ENCODE measurements at regions not wholly inside any gene's neighbourhood (a gene's known extent, or its start where the extent isn't known, plus 50 kb on each side); places are given as distances from the start of the nearest gene placed in this dataset.

DNA sequence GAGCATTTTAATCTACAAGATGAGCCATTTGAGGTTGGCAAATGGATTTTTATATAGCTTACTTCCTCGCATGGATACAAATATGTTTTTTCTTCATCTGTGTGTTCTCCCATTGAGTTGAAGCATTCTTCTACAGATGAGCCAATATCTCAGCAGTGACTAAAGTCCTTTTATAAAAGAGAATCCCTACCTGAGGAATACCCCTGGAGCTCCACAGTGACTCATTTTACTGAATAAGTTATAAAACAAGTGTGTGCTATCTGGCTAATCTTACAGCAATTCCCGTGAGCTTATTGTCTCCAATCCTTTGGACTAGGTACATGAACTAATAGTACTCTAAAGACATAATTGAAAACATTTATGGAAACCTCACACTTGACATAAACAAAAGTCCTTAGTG, 354.2 kb upstream of the BCHE start:
- Mint-ChIP-seq H3K27me3 (ENCODE audit: insufficient read depth) (no peaks in the 10 kb centered on the region), H3K4me1 (ENCODE audit: low read depth) (no peaks in the 10 kb centered on the region), H3K36me3 (ENCODE audit: low read depth) (no peaks in the 10 kb centered on the region), H3K27ac (no peak overlapping the region), H3K4me3 (no peak overlapping the region), H3K9me3 (peaks cover 54% of the 10 kb centered on the region)
- no peak for DNase-seq
- TF ChIP-seq, protein P1, sequence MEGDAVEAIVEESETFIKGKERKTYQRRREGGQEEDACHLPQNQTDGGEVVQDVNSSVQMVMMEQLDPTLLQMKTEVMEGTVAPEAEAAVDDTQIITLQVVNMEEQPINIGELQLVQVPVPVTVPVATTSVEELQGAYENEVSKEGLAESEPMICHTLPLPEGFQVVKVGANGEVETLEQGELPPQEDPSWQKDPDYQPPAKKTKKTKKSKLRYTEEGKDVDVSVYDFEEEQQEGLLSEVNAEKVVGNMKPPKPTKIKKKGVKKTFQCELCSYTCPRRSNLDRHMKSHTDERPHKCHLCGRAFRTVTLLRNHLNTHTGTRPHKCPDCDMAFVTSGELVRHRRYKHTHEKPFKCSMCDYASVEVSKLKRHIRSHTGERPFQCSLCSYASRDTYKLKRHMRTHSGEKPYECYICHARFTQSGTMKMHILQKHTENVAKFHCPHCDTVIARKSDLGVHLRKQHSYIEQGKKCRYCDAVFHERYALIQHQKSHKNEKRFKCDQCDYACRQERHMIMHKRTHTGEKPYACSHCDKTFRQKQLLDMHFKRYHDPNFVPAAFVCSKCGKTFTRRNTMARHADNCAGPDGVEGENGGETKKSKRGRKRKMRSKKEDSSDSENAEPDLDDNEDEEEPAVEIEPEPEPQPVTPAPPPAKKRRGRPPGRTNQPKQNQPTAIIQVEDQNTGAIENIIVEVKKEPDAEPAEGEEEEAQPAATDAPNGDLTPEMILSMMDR (IDR thresholded peaks at IDR 0.05) = no peak

DNA sequence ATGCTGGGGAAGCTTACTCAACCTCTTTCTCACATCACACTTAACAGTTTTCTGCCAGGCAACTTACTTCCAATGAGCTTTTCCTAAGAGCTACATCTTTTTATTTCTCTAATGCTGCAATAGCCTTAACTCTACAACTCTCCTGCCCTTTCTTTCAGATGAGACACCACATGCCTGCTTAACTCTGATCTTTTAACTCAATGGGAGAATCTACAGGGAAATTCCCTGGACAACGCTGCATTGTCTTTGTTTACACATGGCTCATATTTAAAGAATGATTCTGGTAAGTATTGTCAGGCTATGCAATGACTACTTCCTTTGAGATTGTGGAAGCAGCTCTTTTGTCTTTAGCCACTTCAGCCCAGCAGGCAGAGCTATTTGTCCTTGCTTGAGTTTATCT, 353.1 kb upstream of the BCHE start:
- H3K27me3 Mint-ChIP-seq (ENCODE audit: insufficient read depth) = no peaks in the 10 kb centered on the region
- TF ChIP-seq, protein P1 (IDR thresholded peaks at IDR 0.05) = no peak
- H3K4me1 Mint-ChIP-seq (ENCODE audit: low read depth) = no peaks in the 10 kb centered on the region
- DNase-seq = no peak
- H3K9me3 Mint-ChIP-seq = peaks cover 64% of the 10 kb centered on the region
- no peak overlapping the region for H3K27ac Mint-ChIP-seq
- H3K4me3 Mint-ChIP-seq = no peak overlapping the region
- H3K36me3 Mint-ChIP-seq (ENCODE audit: low read depth) = peaks cover 7% of the 10 kb centered on the region; the same call in 1 of the 2 replicates

DNA sequence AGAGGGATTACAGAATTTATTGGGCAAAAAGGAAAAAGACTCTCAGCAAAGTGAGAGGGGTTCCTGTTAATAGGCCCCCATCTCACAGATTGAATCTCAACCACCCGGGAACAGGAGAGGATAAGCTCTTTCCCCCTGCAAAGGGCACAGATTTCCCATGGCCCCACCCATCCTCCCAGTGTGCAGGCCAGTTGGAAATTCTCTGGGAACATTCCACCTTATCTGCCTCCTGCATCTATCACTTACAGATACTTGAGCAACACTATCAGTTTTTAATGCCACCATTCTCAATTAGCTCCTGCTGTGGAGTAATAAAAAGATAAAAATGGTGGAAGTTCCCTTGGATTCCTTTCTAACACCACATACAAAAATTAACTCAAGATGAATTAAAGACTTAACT, 350.0 kb upstream of the BCHE start:
- DNase-seq = no peak
- H3K4me1 Mint-ChIP-seq (ENCODE audit: low read depth) = no peaks in the 10 kb centered on the region
- peaks cover 7% of the 10 kb centered on the region; the same call in 1 of the 2 replicates for H3K36me3 Mint-ChIP-seq (ENCODE audit: low read depth)
- no peak overlapping the region for H3K27ac Mint-ChIP-seq
- no peaks in the 10 kb centered on the region for H3K27me3 Mint-ChIP-seq (ENCODE audit: insufficient read depth)
- no peak overlapping the region for H3K4me3 Mint-ChIP-seq
- TF ChIP-seq, protein P1 (IDR thresholded peaks at IDR 0.05) = no peak
- peaks cover 73% of the 10 kb centered on the region for H3K9me3 Mint-ChIP-seq

DNA sequence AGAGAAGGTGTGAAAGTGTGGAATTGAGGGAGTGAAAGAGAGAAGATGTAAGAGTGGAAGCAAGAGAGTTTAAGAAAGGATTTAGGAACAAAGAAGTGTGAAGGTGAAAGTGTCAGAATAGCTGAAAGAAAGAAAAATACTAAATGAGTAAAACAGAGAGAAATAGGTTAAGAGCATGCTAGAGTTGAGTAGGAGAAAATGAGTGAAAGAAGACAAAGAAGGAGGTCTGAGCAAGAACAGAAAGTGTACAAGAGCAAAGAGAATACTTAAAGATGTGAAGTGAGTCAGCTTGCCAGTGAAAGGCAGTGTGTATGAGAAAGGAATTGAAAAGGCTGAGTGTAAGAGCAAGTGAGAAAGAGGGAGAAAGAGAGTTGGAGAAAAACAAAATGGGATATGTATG, 348.8 kb upstream of the BCHE start:
- H3K27ac Mint-ChIP-seq = no peak overlapping the region
- peaks cover 72% of the 10 kb centered on the region for H3K9me3 Mint-ChIP-seq
- H3K36me3 Mint-ChIP-seq (ENCODE audit: low read depth) = peaks cover 7% of the 10 kb centered on the region; the same call in 1 of the 2 replicates
- TF ChIP-seq, protein P1 (IDR thresholded peaks at IDR 0.05) = no peak
- no peak overlapping the region for H3K4me3 Mint-ChIP-seq
- H3K4me1 Mint-ChIP-seq (ENCODE audit: low read depth) = no peaks in the 10 kb centered on the region
- DNase-seq = no peak
- no peaks in the 10 kb centered on the region for H3K27me3 Mint-ChIP-seq (ENCODE audit: insufficient read depth)

DNA sequence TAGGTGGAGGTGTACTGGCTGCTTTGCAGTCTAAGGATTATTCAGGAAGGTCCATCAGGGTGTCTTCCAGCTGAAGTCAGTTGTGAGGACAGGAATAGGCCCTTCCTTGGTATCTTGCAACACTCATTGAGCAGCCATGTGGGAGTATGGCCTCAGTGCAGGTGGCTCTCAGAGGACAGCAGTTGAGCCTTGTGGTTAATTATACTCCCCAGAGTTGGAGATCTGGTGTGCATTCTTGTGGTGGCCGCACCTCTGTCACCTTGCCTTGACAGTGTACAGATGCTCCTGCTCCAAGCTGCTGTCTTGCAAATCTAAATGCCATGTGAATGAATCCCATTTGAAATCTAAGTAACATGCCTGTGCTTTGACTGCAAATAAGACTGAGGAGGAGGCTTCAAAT, 339.9 kb upstream of the BCHE start:
- DNase-seq = no peak
- Mint-ChIP-seq H3K27me3 (ENCODE audit: insufficient read depth) (no peaks in the 10 kb centered on the region), H3K4me1 (ENCODE audit: low read depth) (no peaks in the 10 kb centered on the region), H3K36me3 (ENCODE audit: low read depth) (no peaks in the 10 kb centered on the region), H3K4me3 (no peak overlapping the region), H3K27ac (no peak overlapping the region), H3K9me3 (peaks cover 32% of the 10 kb centered on the region)
- TF ChIP-seq, protein P1 (IDR thresholded peaks at IDR 0.05) = no peak

DNA sequence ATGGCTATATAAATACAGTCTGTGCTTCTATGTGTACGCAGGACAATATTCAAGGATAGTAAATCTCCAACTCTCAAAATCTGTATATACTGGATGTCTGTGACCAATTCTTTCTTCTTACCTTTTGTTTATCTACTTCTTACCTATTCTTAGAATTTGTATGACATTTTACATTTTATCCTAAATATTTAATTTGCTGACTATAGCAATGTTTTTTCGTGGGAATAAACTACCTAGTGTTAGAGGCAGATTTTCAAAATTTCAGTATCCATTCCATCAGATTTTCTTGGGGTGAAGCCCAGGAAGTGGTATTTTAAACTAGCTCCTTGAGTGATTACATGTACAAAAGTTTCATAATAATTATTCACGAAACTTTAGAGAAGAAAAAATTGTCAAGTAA, 334.5 kb upstream of the BCHE start:
- H3K9me3 Mint-ChIP-seq = peaks cover 39% of the 10 kb centered on the region

More for the DNA sequence above, 334.5 kb upstream of the BCHE start:
- no peak for DNase-seq
- TF ChIP-seq, protein P1 (IDR thresholded peaks at IDR 0.05) = no peak
- no peak overlapping the region for H3K27ac Mint-ChIP-seq
- no peaks in the 10 kb centered on the region; the same call in 1 of the 2 replicates for H3K27me3 Mint-ChIP-seq (ENCODE audit: insufficient read depth)
- H3K4me3 Mint-ChIP-seq = no peak overlapping the region
- H3K4me1 Mint-ChIP-seq (ENCODE audit: low read depth) = no peaks in the 10 kb centered on the region
- H3K36me3 Mint-ChIP-seq (ENCODE audit: low read depth) = no peaks in the 10 kb centered on the region

All from HFFc6 (cell line).